ENCODE measurements at regions not wholly inside any gene's neighbourhood (a gene's known extent, or its start where the extent isn't known, plus 50 kb on each side); places are given as distances from the start of the nearest gene placed in this dataset.

DNA sequence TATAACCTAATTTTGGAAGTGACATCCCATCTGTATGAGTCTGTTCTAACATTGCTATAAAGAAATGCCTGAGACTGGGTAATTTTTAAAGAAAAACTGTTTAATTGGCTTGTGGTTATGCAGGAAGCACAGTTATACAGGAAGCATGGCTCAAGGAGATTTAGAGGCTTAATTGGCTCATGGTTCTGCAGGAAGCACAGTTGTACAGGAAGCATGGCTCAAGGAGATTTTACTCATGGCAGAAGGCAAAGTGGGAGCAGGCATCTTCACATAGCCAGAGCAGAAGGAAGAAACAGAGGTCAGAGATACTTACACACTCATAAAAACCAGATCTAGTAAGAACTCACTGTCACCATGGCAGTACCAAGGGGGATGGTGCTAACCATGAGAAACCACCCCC lies 193.1 kb upstream of the ADAMTS9 start:
- TF ChIP-seq EP300 (IDR thresholded peaks at IDR 0.05; ENCODE audit: borderline replicate concordance in 1 of 2, low read depth in 1 of 2, low read length in 1 of 2) (no peak), ELF1 (IDR thresholded peaks at IDR 0.05) (no peak), YY1 (IDR thresholded peaks at IDR 0.05; ENCODE audit: low read depth) (no peak), FOXM1 (IDR thresholded peaks at IDR 0.05; ENCODE audit: low read depth) (no peak), GATA2 (CRISPR knock-in tag; IDR thresholded peaks at IDR 0.05) (no peak)
- TF ChIP-seq, protein P1, sequence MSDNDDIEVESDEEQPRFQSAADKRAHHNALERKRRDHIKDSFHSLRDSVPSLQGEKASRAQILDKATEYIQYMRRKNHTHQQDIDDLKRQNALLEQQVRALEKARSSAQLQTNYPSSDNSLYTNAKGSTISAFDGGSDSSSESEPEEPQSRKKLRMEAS (IDR thresholded peaks at IDR 0.05; ENCODE audit: low read depth), result no peak
- TF ChIP-seq, protein P2, sequence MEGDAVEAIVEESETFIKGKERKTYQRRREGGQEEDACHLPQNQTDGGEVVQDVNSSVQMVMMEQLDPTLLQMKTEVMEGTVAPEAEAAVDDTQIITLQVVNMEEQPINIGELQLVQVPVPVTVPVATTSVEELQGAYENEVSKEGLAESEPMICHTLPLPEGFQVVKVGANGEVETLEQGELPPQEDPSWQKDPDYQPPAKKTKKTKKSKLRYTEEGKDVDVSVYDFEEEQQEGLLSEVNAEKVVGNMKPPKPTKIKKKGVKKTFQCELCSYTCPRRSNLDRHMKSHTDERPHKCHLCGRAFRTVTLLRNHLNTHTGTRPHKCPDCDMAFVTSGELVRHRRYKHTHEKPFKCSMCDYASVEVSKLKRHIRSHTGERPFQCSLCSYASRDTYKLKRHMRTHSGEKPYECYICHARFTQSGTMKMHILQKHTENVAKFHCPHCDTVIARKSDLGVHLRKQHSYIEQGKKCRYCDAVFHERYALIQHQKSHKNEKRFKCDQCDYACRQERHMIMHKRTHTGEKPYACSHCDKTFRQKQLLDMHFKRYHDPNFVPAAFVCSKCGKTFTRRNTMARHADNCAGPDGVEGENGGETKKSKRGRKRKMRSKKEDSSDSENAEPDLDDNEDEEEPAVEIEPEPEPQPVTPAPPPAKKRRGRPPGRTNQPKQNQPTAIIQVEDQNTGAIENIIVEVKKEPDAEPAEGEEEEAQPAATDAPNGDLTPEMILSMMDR (IDR thresholded peaks at IDR 0.05), result no peak
